DMS153 treated with DMSO at 0.1 percent for 48 hours (cell line): ENCODE measurements at regions not wholly inside any gene's neighbourhood (a gene's known extent, or its start where the extent isn't known, plus 50 kb on each side); places are given as distances from the start of the nearest gene placed in this dataset.

Source experiments
- DNase-seq: peaks from one replicate; lab custom pipeline; 2025; ENCODE audit not compliant: unreplicated experiment; lab: John Stamatoyannopoulos, UW

DNA sequence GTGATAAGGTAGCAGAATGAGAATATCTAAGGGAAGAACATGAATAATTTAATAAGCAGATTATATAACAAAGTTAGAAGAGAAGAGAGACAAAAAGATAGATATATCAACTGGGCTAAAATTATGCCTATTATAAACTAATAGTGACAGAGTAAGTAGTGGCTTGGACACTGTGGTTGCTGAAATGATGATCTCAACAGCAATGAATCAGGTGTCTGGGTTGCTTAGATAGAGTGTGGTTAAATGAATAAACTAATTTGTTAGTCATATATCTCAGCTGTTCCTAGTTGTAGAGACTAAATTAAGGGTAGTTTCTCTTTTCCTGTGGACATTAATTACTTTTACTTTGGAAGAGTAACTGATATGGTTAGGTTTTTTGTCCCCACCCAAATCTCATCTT lies 1485.4 kb upstream of the CELF4 start:
- no peak for DNase-seq

DNA sequence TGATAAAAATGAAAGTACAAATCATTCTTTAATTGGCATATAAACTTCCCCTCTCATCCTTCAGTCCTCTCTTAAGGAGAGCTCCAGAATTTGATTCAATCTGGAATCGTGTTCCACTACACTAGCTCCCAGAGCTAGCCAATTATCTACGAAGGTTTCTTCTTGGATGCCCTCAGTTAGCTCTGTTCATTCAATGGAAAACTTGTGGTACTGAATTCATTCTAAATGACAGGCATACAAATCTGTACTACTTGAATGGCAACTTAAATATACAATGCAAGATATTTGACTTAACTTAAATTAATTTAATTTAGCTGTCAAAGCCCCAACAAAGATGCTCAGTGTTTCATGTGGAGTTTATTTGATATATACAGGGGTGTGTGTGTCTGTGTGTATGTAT lies 1474.2 kb upstream of the CELF4 start:
- no peak for DNase-seq

DNA sequence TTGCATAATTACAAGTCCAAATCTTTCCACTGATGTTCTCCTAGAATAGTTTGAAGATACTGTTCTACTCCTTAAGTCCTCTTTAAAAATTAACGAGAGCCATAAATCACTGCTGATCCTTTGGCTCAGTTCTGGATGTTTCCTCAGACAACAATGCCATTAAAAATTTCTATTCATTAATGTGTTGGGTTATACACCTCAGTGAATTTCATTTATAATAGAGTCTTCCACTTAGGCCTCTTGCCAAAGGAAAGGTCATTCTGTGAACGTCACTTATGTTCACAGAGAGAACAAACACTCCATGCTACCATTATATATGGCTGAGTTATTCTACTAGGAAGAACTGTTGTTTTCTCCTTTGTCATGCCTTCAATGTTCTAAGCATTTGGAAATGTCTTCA lies 1472.3 kb upstream of the CELF4 start:
- peak; percentile 75 for DNase-seq

DNA sequence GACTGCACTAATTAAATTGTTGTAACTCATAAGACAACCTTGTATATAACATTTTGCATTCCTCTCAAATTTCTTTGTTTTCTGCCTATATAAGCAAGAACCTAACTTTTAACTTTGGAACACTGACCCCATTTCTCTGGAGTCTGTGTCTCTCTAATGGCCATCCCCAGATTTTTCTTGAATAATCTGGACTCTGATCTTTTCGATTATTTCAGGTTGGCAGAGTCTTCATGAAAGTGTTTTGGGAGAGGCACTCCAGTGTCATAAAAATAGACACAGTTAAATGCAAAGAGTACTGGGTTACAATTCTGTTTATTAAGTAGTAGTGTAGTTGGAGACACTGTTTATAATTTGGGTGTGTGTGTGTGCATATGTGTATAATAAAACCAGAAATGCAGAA lies 1467.7 kb upstream of the CELF4 start:
- no peak for DNase-seq

DNA sequence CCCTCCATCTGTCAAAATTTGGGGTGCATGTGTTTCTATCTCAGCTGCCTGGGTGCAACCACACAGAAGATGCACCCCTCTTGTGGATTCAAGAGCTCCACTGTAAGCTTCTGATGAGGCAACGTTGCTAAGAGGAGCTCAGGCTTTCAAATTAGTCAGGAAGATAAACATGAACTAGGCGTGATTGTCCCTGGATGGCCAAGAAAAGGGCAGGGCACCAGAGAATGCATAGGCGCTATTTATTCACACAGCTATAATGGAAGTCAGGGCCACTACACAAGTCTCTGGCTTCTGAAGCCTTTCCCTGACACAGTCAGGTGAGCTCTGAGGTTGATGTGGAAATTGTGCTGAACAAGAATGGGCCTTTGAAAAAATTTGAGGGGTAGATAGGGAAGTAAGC lies 1466.0 kb upstream of the CELF4 start:
- no peak for DNase-seq

DNA sequence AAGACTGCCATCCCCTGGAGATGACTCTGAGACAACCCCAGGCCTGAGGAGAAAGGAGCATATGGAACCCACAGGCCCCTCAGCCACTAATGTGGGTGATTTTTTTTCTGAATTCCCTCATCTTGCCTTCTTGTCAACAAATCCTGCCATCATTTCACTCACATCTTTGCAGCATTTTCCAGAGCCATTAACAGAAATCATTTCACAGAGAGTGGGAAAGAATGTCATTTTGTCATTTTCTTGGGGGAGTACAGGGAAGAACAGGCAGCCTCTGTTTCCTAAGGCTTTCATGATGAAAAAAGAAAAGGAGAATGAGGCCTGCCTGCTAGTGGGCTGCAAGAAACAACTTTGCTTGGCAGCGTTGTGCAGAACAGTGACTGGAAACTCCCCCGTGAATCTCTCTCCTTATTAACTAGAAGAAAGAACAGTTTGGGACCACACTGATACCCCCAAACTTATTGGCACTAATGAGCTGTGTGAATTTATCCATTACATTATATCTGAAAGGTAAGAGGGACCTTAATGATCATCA lies 1464.6 kb upstream of the CELF4 start:
- DNase-seq, result no peak

DNA sequence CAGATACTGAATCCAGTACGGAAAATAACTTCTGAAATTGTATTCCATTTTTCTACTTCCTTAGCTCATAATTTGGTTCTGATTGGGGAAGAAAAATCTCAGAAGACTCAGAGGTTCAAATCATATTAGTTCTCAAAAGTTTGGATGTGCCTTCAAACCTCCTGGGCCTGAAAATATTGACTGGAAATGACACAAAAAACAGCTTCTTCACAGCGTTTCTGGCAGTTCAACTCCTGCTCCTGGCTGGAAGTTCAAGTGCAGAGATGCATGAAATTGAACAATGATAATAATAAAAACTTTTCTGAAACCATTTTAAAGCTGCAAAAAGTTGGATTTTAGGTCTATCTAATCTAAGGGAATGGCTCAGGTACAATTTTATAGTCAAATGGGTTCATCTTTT lies 1459.9 kb upstream of the CELF4 start:
- DNase-seq, result no peak

DNA sequence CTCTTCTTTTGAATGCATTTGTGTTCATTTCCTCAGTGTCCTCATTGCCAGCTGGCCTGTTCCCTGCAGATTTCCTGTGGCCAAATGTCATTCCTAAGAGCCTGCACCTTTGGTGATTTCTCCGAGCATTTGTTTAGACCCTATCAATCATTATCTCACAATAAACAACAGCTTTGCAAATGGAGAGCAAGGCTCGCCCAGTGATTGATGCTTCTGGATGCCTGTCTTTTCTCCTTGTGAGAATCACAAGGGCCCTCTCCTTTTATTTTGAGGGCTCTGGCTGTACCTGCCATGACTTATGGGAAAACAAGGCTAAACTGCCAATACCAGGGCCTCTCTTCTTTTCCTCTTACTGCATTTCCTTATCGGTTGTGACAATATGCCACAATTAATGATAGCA lies 1454.4 kb upstream of the CELF4 start:
- DNase-seq, result peak; percentile 43

DNA sequence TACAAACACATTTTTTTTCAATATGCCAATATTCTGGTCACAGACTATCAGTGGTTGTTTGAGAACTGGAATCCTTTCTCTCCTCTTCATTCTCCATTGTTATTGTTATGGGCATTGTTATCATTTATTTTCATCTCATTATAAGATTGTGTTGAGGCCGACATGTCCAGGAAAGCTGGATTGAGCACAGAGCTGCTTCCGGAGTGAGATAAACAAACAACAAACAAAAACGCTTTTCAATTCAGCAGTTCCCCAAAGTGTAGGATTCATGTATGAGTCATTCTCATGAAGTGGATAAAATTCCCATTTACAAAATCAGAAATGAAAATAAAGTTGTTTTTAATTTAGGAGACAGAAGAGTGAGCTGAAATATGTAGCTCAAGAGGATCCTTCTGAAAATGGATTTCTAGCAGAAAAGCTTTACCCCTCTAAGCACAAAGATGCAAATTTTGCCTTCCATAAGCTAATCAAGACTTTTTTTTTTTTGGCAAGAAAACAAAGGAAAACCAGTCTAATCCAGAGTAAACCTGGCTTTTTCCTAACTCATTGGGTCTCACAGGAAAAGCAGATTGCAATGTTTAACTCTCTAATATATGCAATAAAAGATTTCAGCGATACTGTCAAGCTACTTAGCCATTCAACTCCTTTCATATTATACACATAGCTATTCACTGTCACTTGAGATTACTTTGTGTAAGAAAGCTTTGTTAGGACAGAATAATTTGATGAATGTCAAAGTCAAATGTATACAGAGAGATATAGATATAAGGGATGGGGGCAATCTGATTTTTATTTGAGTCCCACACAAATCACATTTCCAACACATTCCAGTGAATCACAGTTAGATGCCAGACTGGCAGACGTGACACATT lies 1441.7 kb upstream of the CELF4 start:
- DNase-seq, result no peak

DNA sequence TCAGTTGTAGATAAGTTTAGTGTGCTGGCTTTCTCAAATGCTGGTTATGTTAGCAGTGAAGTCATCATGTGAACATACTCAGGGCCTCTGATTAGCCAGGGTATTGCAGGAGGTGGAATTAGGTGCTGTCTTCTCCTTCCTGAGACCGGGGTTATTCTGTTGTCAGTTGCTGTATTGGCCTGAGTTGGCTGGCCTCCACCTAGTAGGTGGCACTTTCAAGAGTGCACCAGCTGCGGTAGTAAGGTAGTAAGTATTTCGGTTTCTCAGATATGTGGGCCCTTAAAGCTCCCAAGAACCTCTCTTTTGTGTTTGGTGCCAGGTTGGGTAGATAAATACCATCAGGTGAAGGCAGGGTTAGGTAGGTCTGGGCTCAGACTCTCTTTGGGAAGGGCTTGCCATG lies 1430.5 kb upstream of the CELF4 start:
- no peak for DNase-seq

DNA sequence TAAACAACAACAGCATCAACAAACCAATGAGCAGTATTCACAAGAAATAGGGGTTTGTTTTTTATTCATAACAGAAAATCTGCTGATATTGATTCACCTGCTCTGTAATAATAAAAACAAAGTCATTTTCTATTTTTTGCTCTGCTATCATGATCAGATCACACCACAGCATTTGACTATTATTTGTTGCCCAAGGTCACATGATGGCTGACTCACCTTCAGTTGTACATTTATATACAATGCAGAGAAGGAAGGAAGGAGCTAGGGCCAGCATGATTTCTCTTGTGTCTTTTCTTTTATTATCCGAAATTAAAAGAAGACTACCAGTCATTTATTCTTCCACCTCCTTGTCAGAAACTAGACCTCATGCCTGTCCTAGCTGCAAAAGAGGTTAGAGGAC lies 1427.7 kb upstream of the CELF4 start:
- DNase-seq, result no peak

DNA sequence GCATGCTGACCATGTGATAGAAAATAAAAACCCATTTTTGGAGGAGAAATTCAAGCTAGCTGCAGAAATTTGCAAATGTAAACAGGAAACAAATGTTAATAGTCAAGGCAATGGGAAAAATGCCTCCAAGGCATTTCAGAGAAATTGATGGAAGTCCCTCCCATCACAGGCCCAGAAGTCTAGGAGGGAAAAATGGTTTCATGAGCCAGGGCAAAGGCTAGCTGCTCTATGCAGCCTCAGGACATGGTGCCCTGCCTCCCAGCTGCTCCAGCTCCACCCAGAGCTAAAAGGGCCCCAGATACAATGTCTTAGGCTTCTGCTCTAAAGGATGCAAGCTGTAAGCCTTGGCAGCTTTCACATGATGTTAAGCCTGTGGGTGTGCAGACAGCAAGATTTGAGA lies 1419.4 kb upstream of the CELF4 start:
- DNase-seq, result no peak

DNA sequence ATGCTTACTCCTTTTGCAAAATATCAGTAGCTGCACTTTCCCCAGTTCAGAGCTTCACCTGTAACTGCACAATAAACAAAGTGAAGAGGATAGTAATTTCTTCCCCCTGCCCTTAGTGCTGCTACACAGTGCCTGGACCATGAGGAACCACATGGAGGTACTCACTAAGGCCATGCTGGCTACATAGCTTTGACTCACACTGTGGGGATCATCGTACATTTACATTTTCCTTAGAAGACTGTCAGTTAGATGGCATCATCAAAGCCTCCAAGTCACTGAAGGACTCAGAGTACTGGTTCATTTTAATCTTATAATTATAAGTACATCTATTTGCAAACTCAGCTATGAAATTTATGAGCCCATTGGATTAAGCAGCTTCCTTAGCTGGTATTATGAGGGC lies 1416.5 kb upstream of the CELF4 start:
- DNase-seq, result no peak

DNA sequence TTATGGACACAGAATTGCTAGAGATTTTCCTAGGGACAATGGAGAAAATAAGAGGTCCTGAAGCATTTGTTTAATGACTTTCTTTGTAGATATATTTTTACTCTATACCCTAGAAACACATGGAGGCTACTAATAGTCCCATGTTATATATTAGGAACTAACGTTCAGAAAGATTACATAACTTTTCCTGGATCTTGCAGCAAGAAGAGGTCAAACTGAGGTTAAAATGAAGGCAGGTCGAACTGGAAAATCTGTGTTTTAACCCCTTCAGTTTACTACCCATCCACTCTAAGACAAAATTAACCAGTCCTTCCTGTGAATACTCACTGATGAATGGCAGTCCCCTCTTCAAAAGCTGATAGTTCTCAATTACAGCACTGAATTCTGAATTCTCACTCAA lies 1415.8 kb upstream of the CELF4 start:
- DNase-seq, result no peak

DNA sequence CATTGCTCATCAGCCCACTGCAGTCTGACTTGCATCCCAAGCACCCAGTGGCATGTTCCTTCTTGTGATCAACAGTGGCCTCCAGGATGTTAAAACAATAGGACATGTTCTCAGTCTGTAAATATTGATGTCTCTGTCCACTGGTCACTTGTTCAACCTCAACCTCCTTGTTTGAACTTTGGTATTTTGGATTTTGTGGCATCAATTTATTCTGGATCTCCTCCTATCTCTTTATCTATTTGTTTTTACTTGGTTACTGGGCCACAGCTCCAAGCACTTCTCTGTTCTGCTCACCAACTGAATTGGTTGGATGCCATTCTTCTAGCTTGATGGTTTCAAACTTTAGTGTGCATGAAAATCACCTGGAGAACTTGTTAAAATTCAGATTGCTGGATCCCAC lies 1414.8 kb upstream of the CELF4 start:
- DNase-seq, result no peak

DNA sequence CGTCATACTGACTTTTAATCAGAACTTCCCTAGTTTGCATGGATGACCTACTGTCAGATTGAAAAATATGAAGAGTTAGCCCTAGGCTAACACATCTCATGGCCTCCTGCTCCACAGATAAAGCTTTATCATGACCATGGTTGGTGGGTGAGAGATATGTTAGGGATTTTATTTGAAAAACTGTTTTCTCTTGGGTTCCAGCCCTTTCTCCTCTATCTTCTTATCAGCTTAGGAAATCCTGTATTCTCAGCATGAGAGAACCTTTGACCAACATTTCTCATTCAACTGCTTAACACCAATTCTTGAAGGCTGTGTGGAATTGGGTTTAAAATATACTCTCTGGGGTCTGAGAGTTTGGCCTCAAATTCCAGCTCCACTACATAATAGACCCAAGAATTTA lies 1407.0 kb upstream of the CELF4 start:
- no peak for DNase-seq

DNA sequence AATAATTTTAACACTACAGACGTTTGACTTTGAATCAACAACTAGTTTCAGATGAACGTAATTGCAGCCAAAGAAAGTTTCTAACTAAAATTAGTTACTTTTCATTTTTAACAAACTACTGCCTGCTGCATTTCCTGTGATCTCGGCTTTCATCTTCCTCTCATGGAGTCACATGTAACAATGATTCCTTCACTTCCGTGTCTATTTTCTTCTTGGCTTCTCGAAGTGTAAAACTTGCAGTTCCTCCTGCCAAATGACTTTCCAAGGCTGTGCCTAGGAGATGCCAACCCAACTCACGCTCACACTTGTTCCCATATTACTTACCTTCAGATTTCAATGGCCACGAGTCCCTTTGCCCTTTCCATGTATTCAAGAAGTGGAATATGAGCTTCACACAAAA lies 1406.3 kb upstream of the CELF4 start:
- no peak for DNase-seq

DNA sequence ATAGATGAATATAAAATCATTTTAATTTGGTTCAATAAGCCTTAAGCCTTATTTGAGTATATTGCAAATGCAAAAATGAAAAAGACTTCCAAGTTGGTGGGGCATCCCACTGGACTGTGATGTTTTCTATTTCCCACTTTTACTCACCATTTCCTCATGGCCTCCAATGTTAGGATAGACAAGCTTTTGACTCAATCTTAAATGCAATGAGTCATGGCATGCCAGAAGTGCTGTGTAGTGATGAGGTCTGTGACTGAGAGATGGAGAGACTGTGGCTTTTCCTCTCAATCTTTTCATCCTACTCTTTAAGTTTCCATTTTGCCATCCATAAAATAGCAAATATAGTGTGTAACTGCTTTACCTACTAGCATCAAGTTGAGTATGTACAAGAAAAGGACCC lies 1401.2 kb upstream of the CELF4 start:
- DNase-seq, result no peak

DNA sequence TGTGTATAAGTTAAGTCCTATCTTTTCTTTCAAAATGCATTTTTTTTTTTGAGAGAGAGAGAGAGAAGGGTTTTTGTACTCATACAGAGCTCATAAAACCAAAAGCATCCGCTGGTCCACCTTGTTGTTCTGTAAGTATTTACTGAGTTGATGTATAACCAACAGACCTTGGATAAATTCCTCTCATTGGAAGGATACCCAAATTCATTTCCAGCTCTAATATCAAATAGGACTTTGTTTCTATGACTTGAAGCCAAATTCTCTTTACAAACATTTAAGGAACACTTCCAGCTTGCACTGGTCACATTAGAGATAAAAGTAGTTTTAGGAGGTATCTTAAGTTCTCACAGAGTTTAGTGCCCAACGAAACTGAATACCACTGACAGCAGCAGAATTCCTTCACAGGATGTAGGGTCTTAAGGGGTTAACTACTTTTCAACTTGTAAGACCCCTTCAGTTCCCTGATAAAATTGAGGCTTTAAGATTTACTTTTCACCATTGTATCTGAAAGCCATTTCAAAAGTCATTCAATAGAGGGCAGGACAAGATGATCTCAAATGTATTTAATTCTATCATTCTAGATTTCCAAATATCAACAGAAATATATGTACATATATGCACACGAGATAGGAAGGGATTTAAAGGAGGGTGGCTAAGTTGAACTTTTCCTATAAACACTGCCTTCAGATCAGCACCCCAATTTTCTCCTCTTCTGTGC lies 1398.5 kb upstream of the CELF4 start:
- no peak for DNase-seq

DNA sequence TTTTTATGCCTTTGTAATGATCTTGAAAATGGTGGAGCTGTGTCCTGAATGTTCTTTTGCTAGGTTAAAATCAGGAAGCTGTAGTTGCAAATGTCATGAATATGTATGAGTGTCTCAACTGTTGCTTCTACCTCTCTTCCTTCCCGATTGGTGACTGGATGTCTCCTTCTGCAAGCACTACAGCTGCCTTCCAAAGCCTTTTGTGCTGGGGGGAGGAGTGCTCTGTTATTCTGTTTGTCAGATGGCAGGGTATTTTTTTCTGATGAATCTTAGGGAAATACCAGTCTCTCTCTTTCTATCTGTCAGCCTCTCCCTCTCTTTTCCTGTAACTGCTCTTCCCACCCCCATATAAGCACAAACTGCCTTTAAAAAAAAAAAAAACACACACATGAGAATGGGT lies 1396.3 kb upstream of the CELF4 start:
- no peak for DNase-seq

DNA sequence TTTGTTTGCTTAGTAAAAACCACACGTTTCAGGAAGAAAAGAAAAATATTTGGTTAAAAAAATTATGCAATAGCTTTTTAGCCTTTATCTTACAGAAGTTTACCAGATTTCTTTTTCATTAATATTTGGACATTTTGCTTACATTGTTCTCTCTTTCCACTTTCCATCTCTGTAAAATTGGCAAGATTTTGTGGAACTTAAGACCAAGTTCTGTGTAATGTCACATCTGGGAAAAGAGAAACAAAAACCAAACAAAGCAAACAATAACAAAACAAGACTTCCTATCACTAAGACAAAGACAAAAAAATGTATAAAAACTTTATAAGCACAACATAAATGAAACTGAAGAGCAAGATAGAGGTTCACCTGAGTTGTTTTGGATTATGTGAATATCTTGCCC lies 1392.1 kb upstream of the CELF4 start:
- DNase-seq, result no peak

DNA sequence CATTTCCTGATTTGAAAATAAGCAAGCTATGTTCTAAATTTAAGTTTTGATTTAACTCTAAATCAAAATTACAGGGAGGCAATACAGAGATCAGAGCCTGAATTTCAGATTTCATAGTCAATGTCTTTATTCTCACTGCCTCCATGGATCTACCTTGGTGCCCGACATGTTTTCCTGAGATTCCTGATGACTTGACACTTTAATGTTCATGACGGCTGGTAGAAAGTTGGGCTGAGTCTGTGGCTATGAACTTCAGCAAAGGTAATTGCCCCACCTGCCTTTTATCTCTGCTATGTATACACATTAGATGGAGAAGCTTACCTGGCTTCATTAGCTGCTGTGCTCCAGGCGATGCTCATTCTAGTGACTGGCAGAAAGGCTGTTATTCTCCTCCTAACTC lies 1390.5 kb upstream of the CELF4 start:
- no peak for DNase-seq
